Central memory CD8-positive, alpha-beta T cell (primary cell): ENCODE measurements at regions not wholly inside any gene's neighbourhood (a gene's known extent, or its start where the extent isn't known, plus 50 kb on each side); places are given as distances from the start of the nearest gene placed in this dataset.

Experiments
- ATAC-seq: fragments of 150-1000 bp; cut with Tn5 transposase; replicated peaks from 2 replicates; pipeline ENCODE4 v1.10.0; 2022; ENCODE audit warnings: mild to moderate bottlenecking, moderate FRiP score, moderate number of reproducible peaks; ENCODE audit not compliant: poor library complexity, severe bottlenecking; ENCODE audit errors: extremely low read depth
- DNase-seq, 2 donors: peaks; one replicate each; pipeline ENCODE4 v3.0.0; 2021; ENCODE audit warnings: low spot score in 2 of 2
- H3K27ac Mint-ChIP-seq: one replicate; pipeline ENCODE4 v1.8.0; 2022; ENCODE audit warnings: low read depth, mild to moderate bottlenecking, moderate library complexity, mixed read lengths
- H3K27me3 Mint-ChIP-seq: one replicate; pipeline ENCODE4 v1.8.0; 2022; ENCODE audit warnings: mixed read lengths
- H3K36me3 Mint-ChIP-seq: one replicate; pipeline ENCODE4 v1.8.0; 2022; ENCODE audit warnings: mild to moderate bottlenecking, moderate library complexity, mixed read lengths; ENCODE audit not compliant: insufficient read depth
- H3K4me1 Mint-ChIP-seq: one replicate; pipeline ENCODE4 v1.8.0; 2022; ENCODE audit warnings: mixed read lengths
- H3K4me3 Mint-ChIP-seq: one replicate; pipeline ENCODE4 v1.8.0; 2022; ENCODE audit warnings: mild to moderate bottlenecking, moderate library complexity, mixed read lengths
- H3K9me3 Mint-ChIP-seq: one replicate; pipeline ENCODE4 v1.8.0; 2022; ENCODE audit warnings: mixed read lengths

DNA sequence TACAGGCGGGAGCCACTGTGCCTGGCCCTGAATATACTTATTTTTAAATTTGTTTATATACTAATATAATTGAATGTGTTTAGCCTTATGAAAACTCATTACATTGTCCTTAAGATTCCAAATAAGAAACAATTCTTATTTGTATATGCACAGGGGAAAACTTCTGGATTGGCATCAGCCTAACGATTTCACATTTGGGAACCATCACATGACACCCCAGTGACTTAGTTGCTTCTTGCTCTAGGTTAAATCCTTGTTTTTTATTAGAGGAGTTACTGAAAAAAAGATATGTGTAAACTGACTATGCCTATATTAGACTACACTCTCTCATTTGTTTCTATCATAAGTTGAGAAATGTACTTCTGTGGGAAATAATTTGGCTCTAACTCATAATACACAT, 520.2 kb downstream of the SPRY1 start:
- no peaks in the 10 kb centered on the region for H3K27me3 Mint-ChIP-seq
- no peaks in the 10 kb centered on the region for H3K9me3 Mint-ChIP-seq
- no peak for DNase-seq
- H3K4me3 Mint-ChIP-seq: no peak overlapping the region
- ATAC-seq: no peak
- no peak overlapping the region for H3K27ac Mint-ChIP-seq
- H3K4me1 Mint-ChIP-seq: no peaks in the 10 kb centered on the region
- H3K36me3 Mint-ChIP-seq: peaks cover 2% of the 10 kb centered on the region

DNA sequence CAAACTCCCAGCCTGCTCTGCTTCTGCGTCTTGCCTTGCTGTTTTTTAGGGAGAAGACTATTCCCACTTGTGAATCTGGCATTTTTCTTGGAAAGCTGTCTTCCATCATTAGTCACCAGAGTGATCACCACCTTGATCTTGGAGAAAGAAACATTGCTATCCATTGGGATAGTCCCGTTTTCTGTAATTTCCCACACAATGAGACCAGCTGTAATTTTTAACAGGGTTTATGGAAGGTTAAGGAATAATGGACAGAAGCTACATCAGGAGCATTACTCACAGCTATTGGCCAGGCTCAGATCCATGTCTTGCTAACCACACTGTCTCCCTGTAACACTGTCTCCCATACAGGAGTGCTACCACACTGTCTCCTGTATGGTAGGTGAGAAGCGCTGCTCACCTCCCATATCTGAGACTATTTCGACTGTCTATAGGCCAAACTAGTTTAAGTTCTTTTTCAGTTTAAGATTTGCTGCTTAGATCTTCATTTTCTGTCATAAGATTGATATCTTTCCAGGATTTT, 523.0 kb downstream of the SPRY1 start:
- H3K27me3 Mint-ChIP-seq: no peaks in the 10 kb centered on the region
- H3K36me3 Mint-ChIP-seq: no peaks in the 10 kb centered on the region
- ATAC-seq (no peak), DNase-seq (no peak)
- H3K27ac Mint-ChIP-seq: no peak overlapping the region
- H3K9me3 Mint-ChIP-seq: no peaks in the 10 kb centered on the region
- no peak overlapping the region for H3K4me3 Mint-ChIP-seq
- no peaks in the 10 kb centered on the region for H3K4me1 Mint-ChIP-seq

GRCh38 chr4:123921339-123921738, 524.7 kb downstream of the SPRY1 start:
- Mint-ChIP-seq H3K27me3 (no peaks in the 10 kb centered on the region), H3K4me3 (no peak overlapping the region), H3K27ac (no peak overlapping the region), H3K9me3 (no peaks in the 10 kb centered on the region), H3K4me1 (no peaks in the 10 kb centered on the region), H3K36me3 (no peaks in the 10 kb centered on the region)
- no peak for DNase-seq
- ATAC-seq: no peak

- no peak for ATAC-seq
- Mint-ChIP-seq H3K27ac (no peak overlapping the region), H3K9me3 (no peaks in the 10 kb centered on the region)
Measured at GRCh38 chr4:123922847-123923246, 526.3 kb downstream of the SPRY1 start.

GRCh38 chr4:123924536-123924935, 527.9 kb downstream of the SPRY1 start:
- no peaks in the 10 kb centered on the region for H3K9me3 Mint-ChIP-seq
- H3K27me3 Mint-ChIP-seq: no peaks in the 10 kb centered on the region
- H3K27ac Mint-ChIP-seq: no peak overlapping the region
- no peaks in the 10 kb centered on the region for H3K4me1 Mint-ChIP-seq
- ATAC-seq: no peak
- DNase-seq: no peak
- no peak overlapping the region for H3K4me3 Mint-ChIP-seq
- no peaks in the 10 kb centered on the region for H3K36me3 Mint-ChIP-seq

More at GRCh38 chr4:123922847-123923246, 526.3 kb downstream of the SPRY1 start:
- Mint-ChIP-seq H3K36me3 (no peaks in the 10 kb centered on the region), H3K4me1 (no peaks in the 10 kb centered on the region), H3K27me3 (no peaks in the 10 kb centered on the region), H3K4me3 (no peak overlapping the region)
- no peak for DNase-seq

DNA sequence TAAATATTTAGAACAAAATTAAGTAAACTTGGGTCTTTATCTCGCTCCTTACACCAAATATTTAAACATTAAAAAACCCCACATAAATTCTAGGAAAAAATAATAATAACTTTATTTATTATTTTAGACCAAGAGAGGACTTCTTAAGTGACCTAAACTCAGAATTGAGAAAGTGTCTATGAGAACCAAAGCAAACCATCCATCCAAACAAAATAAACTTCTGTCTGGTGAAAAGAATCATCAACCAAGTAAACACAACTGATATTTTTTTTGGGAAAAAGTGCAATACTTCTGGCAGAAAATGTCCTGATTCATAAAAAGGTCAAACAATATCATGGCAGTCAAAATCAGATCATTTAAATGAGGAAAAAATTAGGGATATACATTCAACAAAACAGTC, 533.0 kb downstream of the SPRY1 start:
- ATAC-seq (no peak), DNase-seq (no peak)
- Mint-ChIP-seq H3K27ac (no peak overlapping the region), H3K27me3 (no peaks in the 10 kb centered on the region), H3K4me1 (no peaks in the 10 kb centered on the region), H3K4me3 (no peak overlapping the region), H3K9me3 (peaks cover 15% of the 10 kb centered on the region), H3K36me3 (no peaks in the 10 kb centered on the region)

DNA sequence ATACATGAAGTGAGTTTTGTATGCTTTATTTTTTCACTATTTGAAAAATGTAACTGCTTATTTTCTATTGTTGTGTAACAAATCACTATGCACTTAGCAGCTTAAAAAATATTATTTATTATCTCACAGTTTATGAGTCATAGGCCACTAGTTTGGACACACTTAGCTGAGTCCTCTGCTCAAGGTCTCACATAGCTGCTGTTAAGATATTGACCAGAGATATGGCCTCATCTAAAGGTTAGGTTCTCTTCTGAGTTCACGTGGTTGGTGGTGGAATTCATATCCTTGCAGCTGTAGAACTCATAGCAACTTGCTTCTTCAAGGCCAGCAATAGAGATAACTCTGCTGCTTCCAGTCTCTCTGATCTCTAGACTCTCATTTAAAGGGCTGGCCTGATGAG, 534.4 kb downstream of the SPRY1 start:
- ATAC-seq: no peak
- Mint-ChIP-seq H3K9me3 (peaks cover 21% of the 10 kb centered on the region), H3K36me3 (no peaks in the 10 kb centered on the region), H3K4me3 (no peak overlapping the region), H3K4me1 (no peaks in the 10 kb centered on the region), H3K27me3 (no peaks in the 10 kb centered on the region), H3K27ac (no peak overlapping the region)
- no peak for DNase-seq

GRCh38 chr4:123934096-123934495, 537.5 kb downstream of the SPRY1 start:
- Mint-ChIP-seq H3K27ac (no peak overlapping the region), H3K27me3 (no peaks in the 10 kb centered on the region), H3K4me3 (no peak overlapping the region), H3K36me3 (no peaks in the 10 kb centered on the region), H3K4me1 (no peaks in the 10 kb centered on the region), H3K9me3 (peaks cover 21% of the 10 kb centered on the region)
- DNase-seq: no peak
- no peak for ATAC-seq

GRCh38 chr4:123936621-123937043, 540.0 kb downstream of the SPRY1 start:
- Mint-ChIP-seq H3K27me3 (no peaks in the 10 kb centered on the region), H3K36me3 (no peaks in the 10 kb centered on the region)
- ATAC-seq: no peak

GRCh38 chr4:123937581-123937980, 541.0 kb downstream of the SPRY1 start:
- Mint-ChIP-seq H3K4me1 (no peaks in the 10 kb centered on the region), H3K36me3 (no peaks in the 10 kb centered on the region), H3K4me3 (no peak overlapping the region), H3K27me3 (no peaks in the 10 kb centered on the region), H3K9me3 (peaks cover 13% of the 10 kb centered on the region), H3K27ac (no peak overlapping the region)
- no peak for DNase-seq
- ATAC-seq: no peak

More at GRCh38 chr4:123936621-123937043, 540.0 kb downstream of the SPRY1 start:
- H3K4me1 Mint-ChIP-seq: no peaks in the 10 kb centered on the region
- peaks cover 21% of the 10 kb centered on the region for H3K9me3 Mint-ChIP-seq
- DNase-seq: no peak
- H3K4me3 Mint-ChIP-seq: no peak overlapping the region
- H3K27ac Mint-ChIP-seq: no peak overlapping the region

DNA sequence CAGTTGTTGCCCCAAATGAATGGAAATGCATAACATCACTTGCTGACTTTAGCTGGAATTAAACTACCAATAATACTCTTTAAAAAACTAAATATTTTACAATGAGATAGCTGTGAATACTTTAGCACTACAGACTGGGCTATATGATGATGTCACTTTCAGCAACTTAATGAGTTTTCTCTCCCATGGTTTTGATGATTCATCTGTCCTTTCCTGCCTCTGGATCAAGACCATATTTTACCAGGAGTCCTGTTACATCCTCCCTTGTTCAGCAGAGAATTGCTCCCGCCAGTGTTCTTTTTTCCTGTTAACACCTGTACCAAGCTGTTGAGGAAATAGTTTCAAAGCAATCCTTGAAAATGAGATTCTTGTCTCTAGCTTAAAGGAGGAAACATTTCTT, 543.0 kb downstream of the SPRY1 start:
- ATAC-seq (no peak), DNase-seq (no peak)
- Mint-ChIP-seq H3K27me3 (no peaks in the 10 kb centered on the region), H3K4me3 (no peak overlapping the region), H3K4me1 (no peaks in the 10 kb centered on the region), H3K9me3 (peaks cover 6% of the 10 kb centered on the region), H3K36me3 (no peaks in the 10 kb centered on the region), H3K27ac (no peak overlapping the region)

GRCh38 chr4:123940604-123941003, 544.0 kb downstream of the SPRY1 start:
- H3K36me3 Mint-ChIP-seq: no peaks in the 10 kb centered on the region
- no peak overlapping the region for H3K27ac Mint-ChIP-seq
- H3K9me3 Mint-ChIP-seq: no peaks in the 10 kb centered on the region
- H3K4me1 Mint-ChIP-seq: no peaks in the 10 kb centered on the region
- no peak overlapping the region for H3K4me3 Mint-ChIP-seq
- no peaks in the 10 kb centered on the region for H3K27me3 Mint-ChIP-seq
- ATAC-seq (no peak), DNase-seq (no peak)

- Mint-ChIP-seq H3K36me3 (no peaks in the 10 kb centered on the region), H3K27ac (no peak overlapping the region), H3K4me3 (no peak overlapping the region), H3K27me3 (no peaks in the 10 kb centered on the region), H3K9me3 (no peaks in the 10 kb centered on the region), H3K4me1 (no peaks in the 10 kb centered on the region)
- no peak for DNase-seq
- no peak for ATAC-seq
Measured at GRCh38 chr4:123941306-123941705, 544.7 kb downstream of the SPRY1 start.

DNA sequence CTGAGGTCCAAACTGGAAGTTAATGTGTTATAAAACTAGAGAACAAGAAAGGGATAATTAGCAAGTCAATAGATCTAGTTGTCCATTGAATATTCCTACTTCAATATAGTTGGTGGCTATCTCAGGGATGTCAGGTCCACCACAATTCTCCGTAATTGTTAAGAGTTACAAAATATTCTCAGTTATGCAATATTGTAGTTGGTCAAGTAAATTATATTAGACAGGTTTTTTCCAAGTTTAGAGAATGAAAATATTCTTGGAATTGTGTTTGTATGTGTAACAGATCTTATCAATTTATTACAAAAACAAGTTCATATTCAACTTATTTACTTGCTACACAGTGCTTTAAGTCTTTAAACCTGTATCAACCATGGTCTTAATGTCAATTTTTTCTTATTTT, 547.4 kb downstream of the SPRY1 start:
- Mint-ChIP-seq H3K36me3 (no peaks in the 10 kb centered on the region), H3K9me3 (peaks cover 17% of the 10 kb centered on the region), H3K27me3 (no peaks in the 10 kb centered on the region), H3K4me3 (no peak overlapping the region), H3K27ac (no peak overlapping the region), H3K4me1 (no peaks in the 10 kb centered on the region)
- DNase-seq: no peak
- ATAC-seq: no peak
